ENCODE measurements at regions not wholly inside any gene's neighbourhood (a gene's known extent, or its start where the extent isn't known, plus 50 kb on each side); places are given as distances from the start of the nearest gene placed in this dataset.

DNA sequence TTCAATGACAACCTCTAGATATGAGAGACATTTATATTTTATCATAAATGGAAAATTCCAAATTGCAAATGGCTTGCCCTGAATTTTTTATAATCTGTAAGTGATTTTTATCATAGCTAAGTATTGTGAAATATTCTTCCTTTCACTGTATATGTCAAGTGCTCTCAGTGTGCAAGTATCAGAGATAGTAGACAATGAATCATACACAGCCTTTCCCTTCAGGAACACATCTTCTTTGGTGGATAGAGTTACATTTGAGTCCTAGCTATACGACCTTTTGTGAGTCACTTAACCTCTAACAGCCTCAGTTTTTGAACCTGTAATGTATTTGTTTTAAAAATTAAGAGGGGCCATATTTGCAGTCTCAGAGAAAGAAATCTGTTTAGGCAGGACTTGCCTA lies 350.7 kb upstream of the SEL1L start:
- CTCF ChIA-PET: no interaction called here
- POLR2A ChIA-PET: no interaction called here

DNA sequence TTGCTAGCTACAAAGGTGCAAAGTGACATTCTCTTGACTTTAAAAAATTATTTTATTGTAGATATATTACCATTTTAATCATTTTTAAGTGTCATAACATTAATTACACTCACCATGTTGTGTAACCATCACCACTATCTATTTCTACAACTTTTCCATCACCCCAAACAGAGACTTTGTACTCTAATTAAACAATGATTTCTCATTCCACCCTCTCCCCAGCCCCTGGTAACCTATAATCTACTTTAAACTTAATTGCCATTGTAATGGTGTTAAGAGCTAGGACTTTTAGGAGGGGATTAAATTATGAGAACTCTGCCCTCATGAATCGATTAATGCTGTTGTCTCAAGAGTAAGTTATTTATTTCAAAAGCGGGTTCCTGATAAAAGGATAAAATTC lies 352.9 kb upstream of the SEL1L start:
- ChIA-PET POLR2A (no interaction called here), CTCF (no interaction called here)
- no peak for DNase-seq (ENCODE audit: extremely low spot score)
- TF ChIP-seq ZNF384 (IDR thresholded peaks at IDR 0.05): no peak
- no peak for TF ChIP-seq L3MBTL2 (conservative IDR thresholded peaks at IDR 0.05)
- TF ChIP-seq SP1 (IDR thresholded peaks at IDR 0.05): no peak
- TF ChIP-seq TARDBP (IDR thresholded peaks at IDR 0.05): no peak
- no peak for TF ChIP-seq ELF4 (IDR thresholded peaks at IDR 0.05)
- no peak for TF ChIP-seq FOXM1 (IDR thresholded peaks at IDR 0.05; ENCODE audit: borderline replicate concordance)
- TF ChIP-seq, protein P1, sequence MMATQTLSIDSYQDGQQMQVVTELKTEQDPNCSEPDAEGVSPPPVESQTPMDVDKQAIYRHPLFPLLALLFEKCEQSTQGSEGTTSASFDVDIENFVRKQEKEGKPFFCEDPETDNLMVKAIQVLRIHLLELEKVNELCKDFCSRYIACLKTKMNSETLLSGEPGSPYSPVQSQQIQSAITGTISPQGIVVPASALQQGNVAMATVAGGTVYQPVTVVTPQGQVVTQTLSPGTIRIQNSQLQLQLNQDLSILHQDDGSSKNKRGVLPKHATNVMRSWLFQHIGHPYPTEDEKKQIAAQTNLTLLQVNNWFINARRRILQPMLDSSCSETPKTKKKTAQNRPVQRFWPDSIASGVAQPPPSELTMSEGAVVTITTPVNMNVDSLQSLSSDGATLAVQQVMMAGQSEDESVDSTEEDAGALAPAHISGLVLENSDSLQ (IDR thresholded peaks at IDR 0.05): no peak
- TF ChIP-seq FOXA1 (IDR thresholded peaks at IDR 0.05): no peak
- no peak for TF ChIP-seq LEF1 (IDR thresholded peaks at IDR 0.05; ENCODE audit: borderline replicate concordance)
- TF ChIP-seq FOXK2 (IDR thresholded peaks at IDR 0.05): no peak
- TF ChIP-seq HDGF (IDR thresholded peaks at IDR 0.05; ENCODE audit: borderline replicate concordance): no peak
- TF ChIP-seq ARNT (IDR thresholded peaks at IDR 0.05): no peak
- no peak for TF ChIP-seq CTBP1 (IDR thresholded peaks at IDR 0.05; ENCODE audit: borderline replicate concordance)

More for the DNA sequence above, 350.7 kb upstream of the SEL1L start:
- no peak for TF ChIP-seq BHLHE40 (IDR thresholded peaks at IDR 0.05; ENCODE audit: borderline replicate concordance)
- no peak for TF ChIP-seq ARNT (IDR thresholded peaks at IDR 0.05)
- no peak for TF ChIP-seq ELF4 (IDR thresholded peaks at IDR 0.05)
- DNase-seq (ENCODE audit: extremely low spot score): no peak

DNA sequence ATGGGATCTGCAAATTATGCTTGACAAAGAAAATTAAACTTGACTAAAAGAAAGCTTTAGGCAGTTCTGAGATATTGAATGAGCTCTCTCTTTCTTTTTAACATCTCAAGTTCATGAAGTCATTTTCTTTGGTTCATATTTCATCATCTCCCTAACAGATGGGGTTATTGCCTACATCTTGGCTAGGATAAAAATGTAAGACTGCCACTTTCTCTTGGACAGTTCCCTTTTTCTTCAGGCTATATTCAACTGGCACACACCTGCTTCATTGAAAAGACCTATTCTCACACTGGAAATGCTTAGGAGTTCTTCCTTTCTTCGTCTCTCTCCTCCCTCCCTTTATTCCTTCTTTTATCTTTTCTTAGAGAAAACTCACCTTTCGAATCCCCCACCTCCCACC lies 355.9 kb upstream of the SEL1L start:
- TF ChIP-seq ZNF384 (IDR thresholded peaks at IDR 0.05) (no peak), BHLHE40 (IDR thresholded peaks at IDR 0.05; ENCODE audit: borderline replicate concordance) (no peak), FOXA1 (IDR thresholded peaks at IDR 0.05) (no peak)
- CTCF ChIA-PET: no interaction called here
- DNase-seq (ENCODE audit: extremely low spot score): no peak
- POLR2A ChIA-PET: no interaction called here

DNA sequence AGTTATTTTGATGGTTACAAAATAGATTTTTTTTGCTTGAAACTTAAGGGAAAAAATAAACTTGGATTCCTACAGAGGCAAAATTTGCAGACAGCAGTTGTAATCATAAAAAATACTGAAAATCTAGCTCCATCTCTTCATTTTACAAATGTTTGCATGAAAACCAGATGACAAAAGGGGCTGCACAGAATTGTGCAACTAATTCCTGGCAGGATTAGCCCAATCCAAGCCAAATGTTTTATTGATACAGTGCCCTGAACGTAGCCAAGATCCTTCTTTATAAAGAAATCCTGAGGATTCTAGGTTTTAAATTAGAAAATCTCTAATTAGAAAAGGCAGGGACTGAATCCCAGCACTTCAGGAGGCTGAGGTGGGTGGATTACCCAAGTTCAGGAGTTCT lies 356.4 kb upstream of the SEL1L start:
- ChIA-PET CTCF (no interaction called here), POLR2A (no interaction called here)
- DNase-seq (ENCODE audit: extremely low spot score): no peak
- TF ChIP-seq NFRKB (IDR thresholded peaks at IDR 0.05) (no peak), CTBP1 (IDR thresholded peaks at IDR 0.05; ENCODE audit: borderline replicate concordance) (no peak), FOXM1 (IDR thresholded peaks at IDR 0.05; ENCODE audit: borderline replicate concordance) (no peak), ARNT (IDR thresholded peaks at IDR 0.05) (no peak), ZNF384 (IDR thresholded peaks at IDR 0.05) (no peak), SP1 (IDR thresholded peaks at IDR 0.05) (no peak), LEF1 (IDR thresholded peaks at IDR 0.05; ENCODE audit: borderline replicate concordance) (no peak), FOXK2 (IDR thresholded peaks at IDR 0.05) (no peak), BHLHE40 (IDR thresholded peaks at IDR 0.05; ENCODE audit: borderline replicate concordance) (no peak), TARDBP (IDR thresholded peaks at IDR 0.05) (no peak), HDGF (IDR thresholded peaks at IDR 0.05; ENCODE audit: borderline replicate concordance) (no peak), ELF4 (IDR thresholded peaks at IDR 0.05) (no peak)
- TF ChIP-seq, protein P1 (IDR thresholded peaks at IDR 0.05): no peak

DNA sequence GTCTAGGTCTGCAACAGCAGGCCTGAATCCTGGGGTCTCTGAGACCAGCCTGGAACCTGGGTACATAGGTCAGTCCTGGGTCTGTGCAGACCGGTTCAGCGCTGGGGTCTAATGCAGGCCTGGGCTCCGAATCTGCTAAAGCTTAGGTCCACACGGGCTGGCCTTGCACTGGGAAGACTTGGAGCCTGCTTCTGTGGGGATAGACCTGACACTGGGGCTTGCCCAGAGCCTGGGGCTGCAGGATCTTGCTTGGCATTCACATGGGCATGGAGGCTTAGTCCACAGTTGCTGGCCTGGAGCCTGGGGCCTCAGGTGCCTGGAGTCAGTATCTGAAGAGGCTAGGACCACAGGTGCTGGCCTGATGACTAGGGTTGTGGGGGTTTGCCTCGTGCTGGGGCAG lies 369.8 kb upstream of the SEL1L start:
- ChIA-PET POLR2A (no interaction called here), CTCF (no interaction called here)
- DNase-seq (ENCODE audit: extremely low spot score): no peak
- TF ChIP-seq HDGF (IDR thresholded peaks at IDR 0.05; ENCODE audit: borderline replicate concordance): no peak
- TF ChIP-seq NFRKB (IDR thresholded peaks at IDR 0.05): no peak
- TF ChIP-seq, protein P1 (IDR thresholded peaks at IDR 0.05): no peak
- no peak for TF ChIP-seq FOXK2 (IDR thresholded peaks at IDR 0.05)
- TF ChIP-seq BHLHE40 (IDR thresholded peaks at IDR 0.05; ENCODE audit: borderline replicate concordance): no peak
- TF ChIP-seq LEF1 (IDR thresholded peaks at IDR 0.05; ENCODE audit: borderline replicate concordance): no peak
- TF ChIP-seq FOXM1 (IDR thresholded peaks at IDR 0.05; ENCODE audit: borderline replicate concordance): no peak
- TF ChIP-seq ARNT (IDR thresholded peaks at IDR 0.05): no peak
- TF ChIP-seq SP1 (IDR thresholded peaks at IDR 0.05): no peak
- TF ChIP-seq CTBP1 (IDR thresholded peaks at IDR 0.05; ENCODE audit: borderline replicate concordance): no peak
- no peak for TF ChIP-seq L3MBTL2 (conservative IDR thresholded peaks at IDR 0.05)
- no peak for TF ChIP-seq ELF4 (IDR thresholded peaks at IDR 0.05)
- TF ChIP-seq TARDBP (IDR thresholded peaks at IDR 0.05): no peak

DNA sequence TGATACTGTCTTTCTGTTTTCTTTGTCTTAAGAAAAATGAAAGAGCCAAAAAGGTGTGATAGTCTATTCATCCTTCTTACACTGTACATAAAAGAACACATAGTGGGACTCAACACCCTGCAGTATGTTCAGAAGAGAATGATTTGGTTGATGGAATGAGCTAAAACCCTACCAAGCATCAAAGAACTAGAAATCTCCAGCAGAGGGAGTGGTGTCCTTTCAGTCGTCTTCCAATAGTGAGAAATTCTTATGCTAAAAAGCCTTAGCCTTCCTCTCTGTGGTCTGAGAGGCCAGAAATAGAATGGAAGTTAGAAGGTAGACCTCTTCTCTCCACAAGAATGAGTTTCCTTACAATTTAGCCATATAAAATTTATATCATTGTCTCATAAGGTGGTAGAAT lies 393.4 kb upstream of the SEL1L start:
- TF ChIP-seq HDGF (IDR thresholded peaks at IDR 0.05; ENCODE audit: borderline replicate concordance) (no peak), FOXM1 (IDR thresholded peaks at IDR 0.05; ENCODE audit: borderline replicate concordance) (no peak), FOXA1 (IDR thresholded peaks at IDR 0.05) (no peak), ELF4 (IDR thresholded peaks at IDR 0.05) (no peak), ZNF384 (IDR thresholded peaks at IDR 0.05) (no peak), LEF1 (IDR thresholded peaks at IDR 0.05; ENCODE audit: borderline replicate concordance) (no peak), L3MBTL2 (conservative IDR thresholded peaks at IDR 0.05) (no peak), CTBP1 (IDR thresholded peaks at IDR 0.05; ENCODE audit: borderline replicate concordance) (no peak), SUZ12 (IDR thresholded peaks at IDR 0.05) (no peak), FOXK2 (IDR thresholded peaks at IDR 0.05) (no peak)
- ChIA-PET CTCF (no interaction called here), POLR2A (no interaction called here)
- no peak for DNase-seq (ENCODE audit: extremely low spot score)

DNA sequence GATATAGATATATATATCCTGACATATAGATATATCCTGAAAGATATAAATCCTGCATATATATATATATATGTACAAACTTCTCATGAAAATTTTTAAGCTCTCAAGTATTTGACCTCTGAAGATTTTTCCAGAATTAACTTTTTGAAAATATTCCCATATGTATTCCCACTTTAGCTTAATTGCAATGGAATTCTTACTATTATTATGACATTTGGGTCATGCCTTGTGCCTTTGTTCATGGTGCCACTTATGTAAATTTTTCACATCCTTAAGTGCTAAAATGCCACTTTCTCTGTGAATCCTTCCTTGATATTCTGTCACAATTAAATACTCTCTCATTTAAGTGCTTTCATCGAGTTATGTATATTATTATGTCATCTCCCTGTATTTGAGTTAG lies 398.2 kb upstream of the SEL1L start:
- TF ChIP-seq, protein P1 (IDR thresholded peaks at IDR 0.05): no peak
- TF ChIP-seq LEF1 (IDR thresholded peaks at IDR 0.05; ENCODE audit: borderline replicate concordance): no peak
- no peak for TF ChIP-seq HDGF (IDR thresholded peaks at IDR 0.05; ENCODE audit: borderline replicate concordance)
- no peak for TF ChIP-seq FOXA1 (IDR thresholded peaks at IDR 0.05)
- no peak for TF ChIP-seq SUZ12 (IDR thresholded peaks at IDR 0.05)
- TF ChIP-seq ELF4 (IDR thresholded peaks at IDR 0.05): no peak
- no peak for TF ChIP-seq BHLHE40 (IDR thresholded peaks at IDR 0.05; ENCODE audit: borderline replicate concordance)
- TF ChIP-seq CTBP1 (IDR thresholded peaks at IDR 0.05; ENCODE audit: borderline replicate concordance): no peak
- no peak for TF ChIP-seq L3MBTL2 (conservative IDR thresholded peaks at IDR 0.05)
- no peak for TF ChIP-seq FOXM1 (IDR thresholded peaks at IDR 0.05; ENCODE audit: borderline replicate concordance)
- no peak for TF ChIP-seq NFRKB (IDR thresholded peaks at IDR 0.05)
- TF ChIP-seq ARNT (IDR thresholded peaks at IDR 0.05): no peak
- no peak for TF ChIP-seq TARDBP (IDR thresholded peaks at IDR 0.05)
- no peak for TF ChIP-seq FOXK2 (IDR thresholded peaks at IDR 0.05)
- no peak for TF ChIP-seq SP1 (IDR thresholded peaks at IDR 0.05)
- no peak for TF ChIP-seq ZNF384 (IDR thresholded peaks at IDR 0.05)
- POLR2A ChIA-PET: no interaction called here
- DNase-seq (ENCODE audit: extremely low spot score): no peak
- CTCF ChIA-PET: no interaction called here
